Hematopoietic multipotent progenitor cell treated with erythropoietin and hydrocortisone succinate and interleukin-3 and kit ligand, for 8 days (in vitro differentiated cells): ENCODE measurements at regions not wholly inside any gene's neighbourhood (a gene's known extent, or its start where the extent isn't known, plus 50 kb on each side); places are given as distances from the start of the nearest gene placed in this dataset.

Experiments used
- DNase-seq: peaks from one replicate; pipeline ENCODE4 v3.0.0-alpha.2; 2015

- DNase-seq = no peak
Observed at GRCh38 chr13:67377919-67378318, 147.8 kb upstream of the PCDH9 start.

GRCh38 chr13:67374391-67374790 is 144.3 kb upstream of the PCDH9 start:
- no peak for DNase-seq

- DNase-seq = no peak
Observed at GRCh38 chr13:67372868-67373464, 142.8 kb upstream of the PCDH9 start.

- DNase-seq = no peak
Observed at GRCh38 chr13:67369895-67370660, 139.9 kb upstream of the PCDH9 start.

GRCh38 chr13:67367399-67367798 is 137.3 kb upstream of the PCDH9 start:
- DNase-seq = no peak

- peak; percentile 4 for DNase-seq
Observed at GRCh38 chr13:67366533-67366932, 136.4 kb upstream of the PCDH9 start.

GRCh38 chr13:67355812-67356476 is 125.8 kb upstream of the PCDH9 start:
- DNase-seq = no peak

- DNase-seq = no peak
Observed at GRCh38 chr13:67353941-67354340, 123.8 kb upstream of the PCDH9 start.

GRCh38 chr13:67353031-67353430 is 122.9 kb upstream of the PCDH9 start:
- no peak for DNase-seq

- DNase-seq = no peak
Observed at GRCh38 chr13:67351909-67352308, 121.8 kb upstream of the PCDH9 start.

- no peak for DNase-seq
Observed at GRCh38 chr13:67351114-67351513, 121.0 kb upstream of the PCDH9 start.

- DNase-seq = no peak
Observed at GRCh38 chr13:67343777-67344176, 113.6 kb upstream of the PCDH9 start.

GRCh38 chr13:67341406-67341805 is 111.3 kb upstream of the PCDH9 start:
- no peak for DNase-seq

- no peak for DNase-seq
Observed at GRCh38 chr13:67330149-67330548, 100.0 kb upstream of the PCDH9 start.

- DNase-seq = no peak
Observed at GRCh38 chr13:67328895-67329294, 98.8 kb upstream of the PCDH9 start.

GRCh38 chr13:67318860-67319259 is 88.7 kb upstream of the PCDH9 start:
- no peak for DNase-seq

- no peak for DNase-seq
Observed at GRCh38 chr13:67318398-67318797, 88.3 kb upstream of the PCDH9 start.

- DNase-seq = no peak
Observed at GRCh38 chr13:67314405-67314804, 84.3 kb upstream of the PCDH9 start.

GRCh38 chr13:67308004-67308772 is 78.1 kb upstream of the PCDH9 start:
- no peak for DNase-seq

GRCh38 chr13:67306742-67307141 is 76.6 kb upstream of the PCDH9 start:
- no peak for DNase-seq

- no peak for DNase-seq
Observed at GRCh38 chr13:67303661-67304333, 73.7 kb upstream of the PCDH9 start.

GRCh38 chr13:67299751-67300150 is 69.6 kb upstream of the PCDH9 start:
- no peak for DNase-seq
